ENCODE measurements at regions not wholly inside any gene's neighbourhood (a gene's known extent, or its start where the extent isn't known, plus 50 kb on each side); places are given as distances from the start of the nearest gene placed in this dataset.

DNA sequence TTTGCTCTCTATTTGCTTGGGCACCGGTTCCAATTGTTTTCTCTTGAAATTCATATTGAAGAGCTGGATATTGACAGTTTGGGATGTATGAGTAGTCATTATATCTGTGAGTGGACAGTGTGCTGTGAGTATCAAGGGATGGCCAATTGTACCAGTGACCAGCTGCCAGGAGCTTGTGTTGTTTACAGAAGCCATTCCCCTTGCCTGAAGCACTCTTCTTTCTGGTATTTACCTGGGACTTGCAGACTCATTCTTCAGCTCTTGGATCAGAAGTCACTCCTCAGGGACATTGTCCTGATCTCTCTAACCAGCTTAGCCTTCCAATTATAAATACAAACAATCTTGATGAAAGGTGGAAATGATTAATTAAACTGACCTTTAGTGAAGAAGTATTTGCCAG, 438.3 kb upstream of the LRATD1 start:
- DNase-seq (ENCODE audit: low read depth, low spot score), result no peak
- Histone ChIP-seq H3K27me3 (ENCODE audit: control insufficient read depth, insufficient read depth, low read length) (no peaks in the 10 kb centered on the region), H3K4me3 (ENCODE audit: low read depth in 2 of 2, low read length in 2 of 2) (no peak overlapping the region), H3K36me3 (ENCODE audit: control insufficient read depth, insufficient read depth, low read length) (no peaks in the 10 kb centered on the region), H3K4me1 (ENCODE audit: control insufficient read depth, insufficient read depth, low read length) (no peaks in the 10 kb centered on the region), H3K9me3 (ENCODE audit: control insufficient read depth, insufficient read depth, low read depth, low read length) (no peaks in the 10 kb centered on the region), H3K27ac (ENCODE audit: low read length) (no peak overlapping the region)
- in situ Hi-C loops (cut with HindIII; ENCODE audit: low pct_unique_long_range_greater_than_20kb, low sequenced_read_pairs) (no loop called here), intact Hi-C loops (cut with micrococcal nuclease; ENCODE audit: unreplicated experiment) (no loop called here)
- no TSS peak for BruUV-seq (replicated peaks)
- POLR2A ChIA-PET, result no interaction called here
- ATAC-seq, result no peak
- no peak for TF ChIP-seq SIN3A (IDR thresholded peaks at IDR 0.05; ENCODE audit: borderline replicate concordance, insufficient read depth, low read depth, low read length)
- TF ChIP-seq, protein P1, sequence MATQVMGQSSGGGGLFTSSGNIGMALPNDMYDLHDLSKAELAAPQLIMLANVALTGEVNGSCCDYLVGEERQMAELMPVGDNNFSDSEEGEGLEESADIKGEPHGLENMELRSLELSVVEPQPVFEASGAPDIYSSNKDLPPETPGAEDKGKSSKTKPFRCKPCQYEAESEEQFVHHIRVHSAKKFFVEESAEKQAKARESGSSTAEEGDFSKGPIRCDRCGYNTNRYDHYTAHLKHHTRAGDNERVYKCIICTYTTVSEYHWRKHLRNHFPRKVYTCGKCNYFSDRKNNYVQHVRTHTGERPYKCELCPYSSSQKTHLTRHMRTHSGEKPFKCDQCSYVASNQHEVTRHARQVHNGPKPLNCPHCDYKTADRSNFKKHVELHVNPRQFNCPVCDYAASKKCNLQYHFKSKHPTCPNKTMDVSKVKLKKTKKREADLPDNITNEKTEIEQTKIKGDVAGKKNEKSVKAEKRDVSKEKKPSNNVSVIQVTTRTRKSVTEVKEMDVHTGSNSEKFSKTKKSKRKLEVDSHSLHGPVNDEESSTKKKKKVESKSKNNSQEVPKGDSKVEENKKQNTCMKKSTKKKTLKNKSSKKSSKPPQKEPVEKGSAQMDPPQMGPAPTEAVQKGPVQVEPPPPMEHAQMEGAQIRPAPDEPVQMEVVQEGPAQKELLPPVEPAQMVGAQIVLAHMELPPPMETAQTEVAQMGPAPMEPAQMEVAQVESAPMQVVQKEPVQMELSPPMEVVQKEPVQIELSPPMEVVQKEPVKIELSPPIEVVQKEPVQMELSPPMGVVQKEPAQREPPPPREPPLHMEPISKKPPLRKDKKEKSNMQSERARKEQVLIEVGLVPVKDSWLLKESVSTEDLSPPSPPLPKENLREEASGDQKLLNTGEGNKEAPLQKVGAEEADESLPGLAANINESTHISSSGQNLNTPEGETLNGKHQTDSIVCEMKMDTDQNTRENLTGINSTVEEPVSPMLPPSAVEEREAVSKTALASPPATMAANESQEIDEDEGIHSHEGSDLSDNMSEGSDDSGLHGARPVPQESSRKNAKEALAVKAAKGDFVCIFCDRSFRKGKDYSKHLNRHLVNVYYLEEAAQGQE (IDR thresholded peaks at IDR 0.05; ENCODE audit: insufficient read depth in 1 of 2, low read depth in 2 of 2, low read length in 1 of 2), result no peak
- TF ChIP-seq, protein P2, sequence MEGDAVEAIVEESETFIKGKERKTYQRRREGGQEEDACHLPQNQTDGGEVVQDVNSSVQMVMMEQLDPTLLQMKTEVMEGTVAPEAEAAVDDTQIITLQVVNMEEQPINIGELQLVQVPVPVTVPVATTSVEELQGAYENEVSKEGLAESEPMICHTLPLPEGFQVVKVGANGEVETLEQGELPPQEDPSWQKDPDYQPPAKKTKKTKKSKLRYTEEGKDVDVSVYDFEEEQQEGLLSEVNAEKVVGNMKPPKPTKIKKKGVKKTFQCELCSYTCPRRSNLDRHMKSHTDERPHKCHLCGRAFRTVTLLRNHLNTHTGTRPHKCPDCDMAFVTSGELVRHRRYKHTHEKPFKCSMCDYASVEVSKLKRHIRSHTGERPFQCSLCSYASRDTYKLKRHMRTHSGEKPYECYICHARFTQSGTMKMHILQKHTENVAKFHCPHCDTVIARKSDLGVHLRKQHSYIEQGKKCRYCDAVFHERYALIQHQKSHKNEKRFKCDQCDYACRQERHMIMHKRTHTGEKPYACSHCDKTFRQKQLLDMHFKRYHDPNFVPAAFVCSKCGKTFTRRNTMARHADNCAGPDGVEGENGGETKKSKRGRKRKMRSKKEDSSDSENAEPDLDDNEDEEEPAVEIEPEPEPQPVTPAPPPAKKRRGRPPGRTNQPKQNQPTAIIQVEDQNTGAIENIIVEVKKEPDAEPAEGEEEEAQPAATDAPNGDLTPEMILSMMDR (IDR thresholded peaks at IDR 0.05), result no peak
- TF ChIP-seq POLR2AphosphoS5 (IDR thresholded peaks at IDR 0.05; ENCODE audit: low read depth, low read length), result no peak
- TF ChIP-seq TCF7L2 (IDR thresholded peaks at IDR 0.05; ENCODE audit: low read depth, low read length), result no peak
- CTCF ChIA-PET, result no interaction called here

- ChIA-PET CTCF (no interaction called here), POLR2A (no interaction called here)
- intact Hi-C loops (cut with micrococcal nuclease; ENCODE audit: unreplicated experiment) (no loop called here), in situ Hi-C loops (cut with HindIII; ENCODE audit: low pct_unique_long_range_greater_than_20kb, low sequenced_read_pairs) (no loop called here)
- no peak for ATAC-seq
- Histone ChIP-seq H3K36me3 (ENCODE audit: control insufficient read depth, insufficient read depth, low read length) (no peaks in the 10 kb centered on the region), H3K27me3 (ENCODE audit: control insufficient read depth, insufficient read depth, low read length) (no peaks in the 10 kb centered on the region), H3K9me3 (ENCODE audit: control insufficient read depth, insufficient read depth, low read depth, low read length) (no peaks in the 10 kb centered on the region), H3K4me1 (ENCODE audit: control insufficient read depth, insufficient read depth, low read length) (no peaks in the 10 kb centered on the region), H3K4me3 (ENCODE audit: low read depth in 2 of 2, low read length in 2 of 2) (no peak overlapping the region), H3K27ac (ENCODE audit: low read length) (no peak overlapping the region)
- TF ChIP-seq TCF7L2 (IDR thresholded peaks at IDR 0.05; ENCODE audit: low read depth, low read length), result no peak
- no peak for TF ChIP-seq POLR2AphosphoS5 (IDR thresholded peaks at IDR 0.05; ENCODE audit: low read depth, low read length)
- TF ChIP-seq SIN3A (IDR thresholded peaks at IDR 0.05; ENCODE audit: borderline replicate concordance, insufficient read depth, low read depth, low read length), result no peak
- TF ChIP-seq, protein P1 (IDR thresholded peaks at IDR 0.05; ENCODE audit: insufficient read depth in 1 of 2, low read depth in 2 of 2, low read length in 1 of 2), result no peak
- TF ChIP-seq, protein P2 (IDR thresholded peaks at IDR 0.05), result no peak
- no TSS peak for BruUV-seq (replicated peaks)
- no peak for DNase-seq (ENCODE audit: low read depth, low spot score)
Measured at GRCh38 chr2:14197293-14197692, 435.2 kb upstream of the LRATD1 start.

Measured in Panc1 (cell line).